Gastroesophageal sphincter (tissue), 4 donors: ENCODE measurements at regions not wholly inside any gene's neighbourhood (a gene's known extent, or its start where the extent isn't known, plus 50 kb on each side); places are given as distances from the start of the nearest gene placed in this dataset.

Source experiments
- ATAC-seq: fragments of 150-250 bp; one replicate; pipeline ENCODE4 v1.9.1; 2016; ENCODE audit warnings: mild to moderate bottlenecking, moderate library complexity
- H3K27ac ChIP-seq, 4 donors: fragments of 200-600 bp; sonication (generic) in 3 of 4; 1 replicate in 3 of 4; 2 replicates in 1 of 4; pipeline ENCODE4 v1.5.1; 2016 to 2019
- H3K27me3 ChIP-seq: fragments of 200-600 bp; sonication (generic); one replicate; pipeline ENCODE4 v1.5.1; 2019
- H3K36me3 ChIP-seq, 2 donors: fragments of 200-600 bp; sonication (generic); one replicate each; pipeline ENCODE4 v1.5.1; 2019; ENCODE audit warnings: control low read depth in 1 of 2
- H3K4me1 ChIP-seq, 3 donors: fragments of 200-600 bp; sonication (generic); 1 replicate in 2 of 3; 2 replicates in 1 of 3; pipeline ENCODE4 v1.5.1; 2016 to 2019; ENCODE audit warnings: control low read depth in 2 of 3
- H3K4me3 ChIP-seq, 2 donors: fragments of 200-600 bp; sonication (generic); one replicate each; pipeline ENCODE4 v1.5.1; 2019; ENCODE audit warnings: mild to moderate bottlenecking in 1 of 2, moderate library complexity in 1 of 2
- H3K9me3 ChIP-seq, 3 donors: fragments of 200-600 bp; sonication (generic); one replicate each; pipeline ENCODE4 v1.5.1; 2017 to 2019; ENCODE audit warnings: control low read depth in 2 of 3
- EP300 ChIP-seq: sonication (generic); formaldehyde crosslinking; IDR thresholded peaks from one replicate; pipeline ENCODE4 v1.6.1; 2017; ENCODE audit warnings: antibody characterized with exemption, mild to moderate bottlenecking
- POLR2A ChIP-seq, 2 donors: fragments of 450-650 bp; IDR thresholded peaks; one replicate each; pipeline ENCODE4 v1.6.1; 2017; ENCODE audit warnings: antibody characterized with exemption in 2 of 2, mild to moderate bottlenecking in 2 of 2, moderate library complexity in 1 of 2
- POLR2AphosphoS5 ChIP-seq: sonication (generic); formaldehyde crosslinking; IDR thresholded peaks from one replicate; pipeline ENCODE4 v1.6.1; 2017; ENCODE audit warnings: antibody characterized with exemption
- WGBS, 2 donors: methylation state at CpG; one replicate each; pipeline ENCODE4 v1.1.5; 2018; ENCODE audit warnings: low coverage in 1 of 2; 5-methylcytosine and 5-hydroxymethylcytosine counted together
- TF ChIP-seq, protein P1 (sequence below), 4 experiments: fragments of 200-600 bp in 2 of 4; fragments of 450-650 bp in 2 of 4; sonication (generic) in 1 of 4; IDR thresholded peaks; one replicate each; pipeline ENCODE4 v1.5.1; 2017 to 2019; ENCODE audit warnings: antibody characterized with exemption in 4 of 4, mild to moderate bottlenecking in 2 of 4, moderate library complexity in 2 of 4

- no peaks in the 10 kb centered on the region for H3K27me3 ChIP-seq
These were observed 582.0 kb downstream of the PKHD1 start for GRCh38 chr6:51505434-51505833.

DNA sequence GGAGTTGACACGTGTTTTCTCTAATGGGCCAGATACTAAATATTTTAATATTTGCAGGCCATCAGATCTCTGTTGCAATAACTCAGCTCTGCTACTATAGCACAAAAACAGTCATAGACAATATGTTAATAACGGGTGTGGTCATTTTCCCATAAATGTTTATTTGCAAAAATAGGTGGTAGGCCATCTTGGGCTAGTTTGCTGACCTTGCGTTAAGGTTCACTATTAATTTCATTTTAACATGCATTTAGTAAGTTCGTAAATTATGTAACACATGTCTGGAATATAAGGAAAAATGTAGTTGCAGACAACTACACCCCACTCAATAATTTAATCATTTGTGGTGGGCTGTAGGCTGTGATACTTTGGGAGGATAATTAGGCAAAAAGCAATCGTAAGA is 577.8 kb downstream of the PKHD1 start:
- Histone ChIP-seq H3K4me1 (no peaks in the 10 kb centered on the region), H3K27me3 (no peaks in the 10 kb centered on the region), H3K4me3 (no peak overlapping the region), H3K9me3 (no peaks in the 10 kb centered on the region), H3K27ac (no peak overlapping the region), H3K36me3 (no peaks in the 10 kb centered on the region)
- ATAC-seq: no peak
- TF ChIP-seq, protein P1, sequence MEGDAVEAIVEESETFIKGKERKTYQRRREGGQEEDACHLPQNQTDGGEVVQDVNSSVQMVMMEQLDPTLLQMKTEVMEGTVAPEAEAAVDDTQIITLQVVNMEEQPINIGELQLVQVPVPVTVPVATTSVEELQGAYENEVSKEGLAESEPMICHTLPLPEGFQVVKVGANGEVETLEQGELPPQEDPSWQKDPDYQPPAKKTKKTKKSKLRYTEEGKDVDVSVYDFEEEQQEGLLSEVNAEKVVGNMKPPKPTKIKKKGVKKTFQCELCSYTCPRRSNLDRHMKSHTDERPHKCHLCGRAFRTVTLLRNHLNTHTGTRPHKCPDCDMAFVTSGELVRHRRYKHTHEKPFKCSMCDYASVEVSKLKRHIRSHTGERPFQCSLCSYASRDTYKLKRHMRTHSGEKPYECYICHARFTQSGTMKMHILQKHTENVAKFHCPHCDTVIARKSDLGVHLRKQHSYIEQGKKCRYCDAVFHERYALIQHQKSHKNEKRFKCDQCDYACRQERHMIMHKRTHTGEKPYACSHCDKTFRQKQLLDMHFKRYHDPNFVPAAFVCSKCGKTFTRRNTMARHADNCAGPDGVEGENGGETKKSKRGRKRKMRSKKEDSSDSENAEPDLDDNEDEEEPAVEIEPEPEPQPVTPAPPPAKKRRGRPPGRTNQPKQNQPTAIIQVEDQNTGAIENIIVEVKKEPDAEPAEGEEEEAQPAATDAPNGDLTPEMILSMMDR (IDR thresholded peaks at IDR 0.05): no peak
- TF ChIP-seq POLR2A (IDR thresholded peaks at IDR 0.05): no peak
- TF ChIP-seq EP300: no peak
- no peak for TF ChIP-seq POLR2AphosphoS5
- 81 to 95% methylated on average over 5 of the region's 5 CpGs for WGBS, 2 donors

More at GRCh38 chr6:51505434-51505833, 582.0 kb downstream of the PKHD1 start:
- Histone ChIP-seq H3K9me3 (no peaks in the 10 kb centered on the region), H3K36me3 (no peaks in the 10 kb centered on the region), H3K4me1 (no peaks in the 10 kb centered on the region), H3K27ac (no peak overlapping the region), H3K4me3 (no peak overlapping the region)
- ATAC-seq: no peak
- TF ChIP-seq, protein P1 (IDR thresholded peaks at IDR 0.05): no peak
- no peak for TF ChIP-seq EP300
- no peak for TF ChIP-seq POLR2AphosphoS5
- no peak for TF ChIP-seq POLR2A (IDR thresholded peaks at IDR 0.05)

DNA sequence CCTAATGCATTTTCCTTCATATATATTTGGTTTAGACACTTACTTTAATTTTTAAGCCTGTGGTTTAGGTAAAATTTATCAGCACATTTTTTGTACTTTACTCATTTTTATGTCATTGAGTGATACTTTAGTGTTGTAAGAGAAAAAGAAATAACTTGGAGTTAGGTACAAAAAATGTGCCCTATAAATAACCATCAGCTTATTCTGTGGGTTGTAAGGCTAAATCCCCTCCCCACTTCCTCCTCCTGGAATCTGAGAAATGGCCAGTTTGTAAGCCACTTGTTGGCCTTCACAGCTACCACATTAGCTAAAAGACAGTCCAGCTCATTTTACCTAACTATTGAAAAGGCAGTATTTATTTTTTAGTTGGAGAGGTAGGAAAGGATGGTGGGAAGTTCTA is 576.3 kb downstream of the PKHD1 start:
- Histone ChIP-seq H3K4me1 (no peaks in the 10 kb centered on the region), H3K27ac (no peak overlapping the region), H3K27me3 (no peaks in the 10 kb centered on the region), H3K9me3 (no peaks in the 10 kb centered on the region), H3K36me3 (no peaks in the 10 kb centered on the region), H3K4me3 (no peak overlapping the region)
- TF ChIP-seq POLR2AphosphoS5 (no peak), POLR2A (IDR thresholded peaks at IDR 0.05) (no peak), EP300 (no peak)
- TF ChIP-seq, protein P1 (IDR thresholded peaks at IDR 0.05): no peak
- ATAC-seq: no peak

DNA sequence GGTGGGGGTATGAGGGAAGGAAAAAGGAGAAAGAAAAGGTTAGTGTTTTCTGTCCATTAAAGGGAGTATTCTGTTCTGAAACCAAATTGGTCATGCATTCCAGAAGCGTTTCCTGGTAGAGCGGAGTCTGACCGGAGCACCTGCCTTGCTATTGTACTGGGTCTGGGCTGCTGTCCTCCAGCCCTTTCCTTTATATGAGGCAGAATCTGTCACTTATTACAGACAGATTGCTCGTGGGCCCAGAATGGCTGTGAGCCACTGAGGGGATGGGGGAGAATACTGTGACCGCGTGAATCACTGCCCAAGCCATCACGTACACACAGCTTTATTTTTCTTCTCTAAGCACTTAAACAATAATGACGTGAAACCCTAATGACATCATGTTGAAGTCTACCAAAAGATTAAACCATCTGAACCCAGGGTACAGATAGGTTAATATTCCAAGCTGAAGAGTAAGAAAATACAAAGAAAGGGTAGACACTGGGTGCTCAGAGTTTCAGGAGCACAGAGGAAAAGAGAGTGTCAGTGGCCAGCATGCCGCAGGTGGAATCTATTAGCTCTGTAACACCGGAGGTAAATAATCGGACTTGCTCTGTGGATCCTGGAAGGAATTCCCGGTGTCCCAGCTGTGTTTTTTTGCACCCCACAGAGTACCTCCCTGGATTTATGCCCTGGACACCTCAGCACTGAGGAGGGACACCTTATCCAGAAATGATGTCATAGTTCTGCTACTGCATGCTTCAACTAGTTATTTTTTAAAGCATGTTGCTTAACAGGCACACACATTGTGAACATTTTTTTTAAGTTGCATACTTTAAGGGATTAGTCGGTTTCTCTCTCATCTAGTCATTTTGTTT is 573.3 kb downstream of the PKHD1 start:
- no peak overlapping the region for H3K27ac ChIP-seq
- TF ChIP-seq POLR2A (IDR thresholded peaks at IDR 0.05): no peak
- no peak for TF ChIP-seq EP300
- no peak for TF ChIP-seq POLR2AphosphoS5
- TF ChIP-seq, protein P1 (IDR thresholded peaks at IDR 0.05): no peak

GRCh38 chr6:51514748-51515402 is 572.5 kb downstream of the PKHD1 start:
- TF ChIP-seq POLR2A (IDR thresholded peaks at IDR 0.05) (no peak), EP300 (no peak), POLR2AphosphoS5 (no peak)
- TF ChIP-seq, protein P1 (IDR thresholded peaks at IDR 0.05): no peak
- 0 to 7% methylated on average over 1 of the region's 1 CpG for WGBS, 2 donors
- no peak for ATAC-seq
- no peaks in the 10 kb centered on the region for H3K27me3 ChIP-seq
- H3K9me3 ChIP-seq: peaks cover 0 to 17% (median 0%) of the 10 kb centered on the region in 3 donors
- H3K4me3 ChIP-seq: no peak overlapping the region
- no peaks in the 10 kb centered on the region for H3K36me3 ChIP-seq
- no peak overlapping the region for H3K27ac ChIP-seq
- no peaks in the 10 kb centered on the region for H3K4me1 ChIP-seq

More for the DNA sequence above, 573.3 kb downstream of the PKHD1 start:
- WGBS, 2 donors: 27 to 48% methylated on average over 10 to 13 of the region's 13 CpGs
- Histone ChIP-seq H3K36me3 (no peaks in the 10 kb centered on the region), H3K9me3 (peaks cover 0 to 17% (median 0%) of the 10 kb centered on the region in 3 donors), H3K27me3 (no peaks in the 10 kb centered on the region), H3K4me3 (no peak overlapping the region), H3K4me1 (no peaks in the 10 kb centered on the region)
- ATAC-seq: no peak
